Activated CD4-positive, alpha-beta T cell treated with anti-CD3 and anti-CD28 coated beads, Interleukin-2, amount 50 U/mL, for 4 hours (primary cell): ENCODE measurements at regions not wholly inside any gene's neighbourhood (a gene's known extent, or its start where the extent isn't known, plus 50 kb on each side); places are given as distances from the start of the nearest gene placed in this dataset.

Experiments used
- DNase-seq, 2 experiments: peaks; one replicate each; pipeline ENCODE4 v3.0.0-alpha.2; 2020

DNA sequence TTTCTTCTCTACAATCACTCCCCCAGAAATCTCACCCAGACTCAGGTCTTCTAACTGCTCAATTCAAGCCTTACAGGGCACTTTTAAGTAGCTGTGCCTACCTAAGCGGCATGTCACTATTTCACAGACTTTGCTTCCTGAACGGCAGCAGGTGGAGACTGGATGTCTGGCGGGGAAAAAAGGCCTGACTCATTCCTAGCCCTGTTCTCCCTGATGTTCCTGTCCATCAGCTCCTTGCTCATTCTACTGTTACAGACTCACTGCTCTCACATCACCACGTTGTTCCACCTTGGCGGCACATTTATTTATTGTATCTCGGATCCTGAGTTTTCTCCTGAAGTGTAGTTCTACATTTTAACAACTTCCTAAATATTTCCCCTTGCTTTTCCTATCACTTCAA lies 52.6 kb upstream of the ATP11B start:
- DNase-seq: no peak

DNA sequence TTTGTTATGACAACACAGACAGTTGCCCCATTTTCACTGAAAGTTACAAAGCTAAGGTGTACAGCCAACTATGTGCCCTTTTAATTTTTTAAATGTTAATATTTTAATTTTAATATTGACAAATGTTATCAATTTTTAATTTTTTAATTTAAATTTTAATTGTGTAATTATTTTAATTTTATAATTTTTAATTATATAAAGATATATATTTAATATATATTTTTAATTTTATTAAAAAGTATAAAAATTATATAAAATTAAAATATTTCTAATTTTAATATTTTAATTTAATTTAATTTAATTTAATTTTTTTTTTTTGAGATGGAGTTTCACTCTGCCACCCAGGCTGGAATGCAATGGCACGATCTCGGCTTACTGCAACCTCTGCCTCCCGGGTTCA lies 52.1 kb upstream of the ATP11B start:
- no peak for DNase-seq
